Iris pigment epithelial cell (primary cell): ENCODE measurements at regions not wholly inside any gene's neighbourhood (a gene's known extent, or its start where the extent isn't known, plus 50 kb on each side); places are given as distances from the start of the nearest gene placed in this dataset.

Source experiments
- DNase-seq: peaks from one replicate; pipeline ENCODE4 v3.0.0-alpha.2; 2011; ENCODE audit warnings: low read depth

GRCh38 chr4:130485371-130485770, 1389.4 kb downstream of the C4orf33 start:
- DNase-seq, result no peak

GRCh38 chr4:130486186-130486585, 1390.2 kb downstream of the C4orf33 start:
- peak; percentile 58 for DNase-seq

- no peak for DNase-seq
Measured at GRCh38 chr4:130486841-130487240, 1390.9 kb downstream of the C4orf33 start.

- no peak for DNase-seq
Measured at GRCh38 chr4:130510661-130511060, 1414.7 kb downstream of the C4orf33 start.

DNA sequence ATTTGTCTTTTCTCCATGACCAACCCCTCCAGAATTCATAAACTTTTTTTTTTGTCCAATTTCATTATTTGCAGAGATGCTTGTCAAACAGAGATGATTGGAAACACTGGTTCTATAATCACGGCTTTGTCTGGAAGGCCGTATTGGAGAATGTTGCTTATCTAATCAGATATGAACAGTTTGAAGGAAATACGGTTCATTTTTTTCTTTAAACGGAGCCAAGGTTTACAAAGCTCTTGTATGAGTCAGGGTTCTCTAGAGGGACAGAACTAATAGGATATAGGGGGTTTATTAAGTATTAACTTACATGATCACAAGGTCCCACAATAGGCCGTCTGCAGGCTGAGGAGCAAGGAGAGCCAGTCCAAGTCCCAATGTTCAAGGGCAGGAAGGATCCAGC, 1415.8 kb downstream of the C4orf33 start:
- DNase-seq, result peak; percentile 13

DNA sequence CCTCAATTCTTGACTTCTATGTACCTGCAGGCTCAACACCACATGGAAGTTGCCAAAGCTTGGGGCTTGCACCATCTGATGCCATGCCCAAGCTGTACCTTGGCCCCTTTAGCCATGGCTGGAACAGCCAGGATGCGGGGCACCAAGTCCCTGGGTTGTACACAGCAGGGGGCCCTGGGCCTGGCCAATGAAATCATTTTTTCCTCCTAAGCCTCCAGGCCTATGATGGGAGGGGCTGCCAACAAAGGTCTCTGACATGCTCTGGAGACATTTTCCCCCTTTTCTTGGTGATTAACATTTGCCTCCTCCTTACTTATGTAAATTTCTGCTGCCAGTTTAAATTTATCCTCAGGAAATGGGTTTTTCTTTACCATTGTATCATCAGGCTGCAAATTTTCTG, 1428.1 kb downstream of the C4orf33 start:
- DNase-seq, result no peak

DNA sequence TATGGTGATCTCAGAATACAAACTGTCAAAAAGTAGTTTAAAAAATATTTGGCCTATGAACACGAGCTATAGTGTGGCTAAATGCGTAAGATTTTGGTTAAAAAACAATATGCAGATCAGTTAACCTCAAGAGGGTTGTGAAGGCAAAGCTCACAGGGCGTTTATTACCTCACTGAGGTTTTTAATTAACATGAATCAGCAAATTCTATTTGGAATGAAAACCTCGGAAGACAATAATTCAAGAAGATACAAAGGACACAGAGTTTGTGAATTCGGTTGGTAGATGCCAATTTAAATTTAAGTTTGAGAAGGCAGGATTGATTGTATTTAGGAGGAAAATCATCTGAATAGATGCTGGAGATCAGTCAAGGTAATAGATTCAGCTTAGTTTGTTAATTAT, 1434.6 kb downstream of the C4orf33 start:
- no peak for DNase-seq

- DNase-seq, result no peak
Measured at GRCh38 chr4:130534651-130535050, 1438.7 kb downstream of the C4orf33 start.

GRCh38 chr4:130542953-130543352, 1447.0 kb downstream of the C4orf33 start:
- DNase-seq, result no peak

- no peak for DNase-seq
Measured at GRCh38 chr4:130545171-130545570, 1449.2 kb downstream of the C4orf33 start.

- no peak for DNase-seq
Measured at GRCh38 chr4:130545596-130545995, 1449.6 kb downstream of the C4orf33 start.

- DNase-seq, result no peak
Measured at GRCh38 chr4:130559268-130559667, 1463.3 kb downstream of the C4orf33 start.

GRCh38 chr4:130563185-130563888, 1467.4 kb downstream of the C4orf33 start:
- peak; percentile 51 for DNase-seq

DNA sequence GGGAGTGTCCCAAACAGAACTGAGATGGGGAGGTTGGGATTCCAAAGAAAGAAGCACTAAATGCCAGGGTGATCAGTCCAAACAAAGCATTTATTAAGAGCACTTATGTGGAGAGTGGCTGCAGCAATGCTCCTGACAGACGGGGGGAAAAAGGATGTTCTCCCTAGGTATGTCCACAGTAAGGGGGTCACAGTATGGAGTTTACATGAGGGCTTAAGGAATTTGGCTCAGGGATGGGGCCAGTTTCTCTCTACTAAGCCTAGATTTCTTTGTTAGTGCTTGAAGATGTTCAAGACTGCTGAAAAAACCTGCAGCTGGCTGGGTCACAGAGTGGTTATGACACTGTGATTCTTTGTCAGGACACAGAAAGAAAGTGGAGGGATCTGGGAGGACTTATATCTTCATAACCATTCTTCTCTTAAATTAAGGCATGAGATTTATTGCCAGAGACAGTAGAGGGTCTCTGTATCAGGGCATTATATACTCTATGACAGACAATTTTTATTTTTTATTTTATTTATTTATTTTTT, 1468.0 kb downstream of the C4orf33 start:
- DNase-seq, result no peak

- DNase-seq, result no peak
Measured at GRCh38 chr4:130568746-130569145, 1472.8 kb downstream of the C4orf33 start.

DNA sequence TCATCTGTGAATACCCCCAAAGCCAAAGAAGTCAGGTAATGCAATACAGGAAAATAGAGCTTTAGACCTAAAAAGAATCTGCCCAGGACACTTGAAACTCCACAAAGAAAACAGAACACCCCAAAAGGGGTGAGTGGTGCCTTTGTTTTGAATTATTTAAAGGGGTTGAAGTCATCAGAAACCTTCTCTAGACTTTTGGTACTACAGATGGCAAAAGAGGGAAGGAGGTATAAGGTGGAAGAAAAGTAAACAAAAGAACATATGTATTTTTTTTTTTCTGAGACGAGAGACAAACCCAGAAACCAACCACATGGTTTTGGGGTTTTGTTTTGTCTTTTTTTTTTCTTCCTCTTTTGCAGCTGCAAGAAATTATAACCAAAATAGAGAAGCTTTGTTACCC, 1477.8 kb downstream of the C4orf33 start:
- no peak for DNase-seq

DNA sequence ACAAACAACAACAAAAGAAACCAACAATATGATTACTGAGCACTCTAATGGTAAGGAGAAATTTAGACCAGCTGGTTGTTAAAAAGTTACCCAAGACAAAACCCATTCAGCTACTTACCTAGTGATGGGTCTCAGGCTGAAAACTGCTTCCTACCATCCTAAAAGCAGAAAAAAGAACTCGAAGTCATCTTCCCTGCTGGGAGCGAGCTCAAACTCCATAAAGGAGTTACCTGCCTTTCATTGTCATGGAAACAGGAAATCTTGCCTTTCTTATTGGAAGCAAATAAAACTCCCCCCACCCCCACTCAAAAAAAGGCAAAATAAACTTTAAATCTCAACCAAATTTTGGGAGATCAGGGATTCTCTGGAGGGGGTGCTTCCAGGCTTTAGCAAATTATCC, 1478.3 kb downstream of the C4orf33 start:
- DNase-seq, result no peak

- DNase-seq, result no peak
Measured at GRCh38 chr4:130576218-130576617, 1480.3 kb downstream of the C4orf33 start.

DNA sequence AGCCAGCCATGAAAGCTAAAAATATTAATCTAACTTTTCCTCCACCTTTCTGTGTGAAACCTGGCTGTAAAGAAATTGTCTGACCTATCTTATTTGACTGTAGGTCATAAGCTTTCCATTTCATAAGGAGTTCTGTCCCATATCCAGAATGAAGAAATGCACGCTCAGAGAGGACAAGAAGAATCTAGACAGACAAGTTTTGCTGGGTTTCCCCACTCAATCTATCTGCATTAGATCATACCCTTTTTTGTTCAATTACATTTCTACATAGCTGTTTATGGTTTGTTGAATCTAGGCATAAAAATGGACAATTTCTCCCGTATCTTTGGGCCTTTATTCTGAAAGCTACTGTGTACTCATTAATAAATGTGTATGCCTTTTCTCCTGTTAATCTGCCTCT, 1495.1 kb downstream of the C4orf33 start:
- DNase-seq, result no peak

DNA sequence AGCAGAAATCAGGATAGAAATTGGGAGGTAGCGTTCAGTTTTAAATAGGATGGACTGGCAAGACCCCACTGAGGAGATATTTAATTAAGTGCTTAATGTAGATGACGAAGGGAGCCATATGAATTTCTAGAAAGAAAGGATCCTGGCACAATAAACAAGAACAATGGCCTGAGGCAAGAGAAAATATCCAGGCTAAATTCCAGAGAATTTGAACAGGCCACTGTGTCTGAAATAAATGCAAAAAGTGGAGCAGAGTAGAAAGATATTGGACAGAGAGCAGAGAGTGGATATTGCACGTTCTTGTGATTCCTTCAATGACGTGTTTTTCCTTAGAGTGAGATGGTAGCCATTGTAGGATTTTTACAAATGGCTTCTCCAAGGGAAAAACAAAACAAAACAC, 1504.8 kb downstream of the C4orf33 start:
- DNase-seq, result no peak

- DNase-seq, result no peak
Measured at GRCh38 chr4:130603043-130603442, 1507.1 kb downstream of the C4orf33 start.

DNA sequence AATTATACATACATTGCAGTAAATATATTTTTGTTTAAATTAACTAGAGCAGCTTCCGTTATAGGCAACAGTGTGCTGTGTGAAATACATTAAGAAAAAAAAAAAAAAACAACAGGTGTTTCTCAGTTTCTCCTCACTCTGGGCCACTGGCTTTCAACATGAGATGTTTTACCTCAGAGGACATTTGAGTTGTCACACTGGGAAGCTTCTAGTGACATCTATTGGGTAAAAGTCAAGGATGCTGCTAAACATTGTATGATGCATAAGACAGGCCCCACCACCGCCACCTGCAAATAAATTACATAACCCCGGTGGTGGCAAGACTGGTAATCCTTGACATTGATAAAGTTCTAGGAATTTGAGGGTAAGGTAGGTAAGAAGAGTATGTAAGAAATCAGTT, 1512.2 kb downstream of the C4orf33 start:
- DNase-seq, result no peak

DNA sequence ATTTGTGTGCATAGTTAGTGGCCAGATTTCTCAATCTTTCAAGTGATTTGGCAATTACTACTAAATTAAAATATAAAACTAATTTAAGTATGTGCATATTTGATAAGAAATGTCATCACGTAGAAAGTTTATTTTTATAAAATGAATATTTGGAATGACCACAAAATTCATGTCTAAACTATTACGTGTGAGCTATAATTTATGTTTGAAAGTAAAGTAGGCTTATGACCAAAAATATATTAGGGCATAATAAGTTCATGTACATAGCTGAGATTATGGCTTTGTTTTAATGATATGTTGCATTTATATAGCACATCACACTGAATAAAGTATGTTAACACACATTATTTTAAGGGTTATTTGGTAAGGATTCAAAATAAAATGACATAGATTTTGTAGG, 1532.6 kb downstream of the C4orf33 start:
- no peak for DNase-seq
